Stimulated activated CD4-positive, alpha-beta T cell treated with anti-CD3 and anti-CD28 coated beads, TNF-alpha, amount 100 ng/mL, for 24 hours (primary cell): ENCODE measurements at regions not wholly inside any gene's neighbourhood (a gene's known extent, or its start where the extent isn't known, plus 50 kb on each side); places are given as distances from the start of the nearest gene placed in this dataset.

Source experiments
- DNase-seq, 3 experiments: peaks; one replicate each; pipeline ENCODE4 v3.0.0-alpha.2; 2020; ENCODE audit warnings: low read depth in 3 of 3

DNA sequence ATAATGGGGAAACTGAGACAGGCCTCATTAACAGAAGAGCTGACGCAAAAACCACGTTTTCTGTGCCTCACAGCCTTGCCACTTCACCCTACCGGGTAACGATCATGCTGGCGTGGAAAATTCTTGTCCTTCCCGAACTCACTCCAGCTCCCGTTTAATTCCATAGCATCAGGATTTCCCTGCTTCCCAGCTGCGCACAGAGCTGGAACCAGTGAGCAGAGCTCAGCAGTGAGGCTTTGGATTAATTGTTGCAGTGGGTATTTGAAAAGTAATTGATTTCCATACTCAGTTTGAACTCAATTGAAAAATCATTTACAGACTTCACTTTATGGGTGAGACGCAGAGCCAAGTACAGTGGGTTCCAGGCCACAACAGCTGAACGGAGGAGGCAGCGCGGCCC is 199.0 kb upstream of the ADAMTS16 start:
- DNase-seq, result no peak

DNA sequence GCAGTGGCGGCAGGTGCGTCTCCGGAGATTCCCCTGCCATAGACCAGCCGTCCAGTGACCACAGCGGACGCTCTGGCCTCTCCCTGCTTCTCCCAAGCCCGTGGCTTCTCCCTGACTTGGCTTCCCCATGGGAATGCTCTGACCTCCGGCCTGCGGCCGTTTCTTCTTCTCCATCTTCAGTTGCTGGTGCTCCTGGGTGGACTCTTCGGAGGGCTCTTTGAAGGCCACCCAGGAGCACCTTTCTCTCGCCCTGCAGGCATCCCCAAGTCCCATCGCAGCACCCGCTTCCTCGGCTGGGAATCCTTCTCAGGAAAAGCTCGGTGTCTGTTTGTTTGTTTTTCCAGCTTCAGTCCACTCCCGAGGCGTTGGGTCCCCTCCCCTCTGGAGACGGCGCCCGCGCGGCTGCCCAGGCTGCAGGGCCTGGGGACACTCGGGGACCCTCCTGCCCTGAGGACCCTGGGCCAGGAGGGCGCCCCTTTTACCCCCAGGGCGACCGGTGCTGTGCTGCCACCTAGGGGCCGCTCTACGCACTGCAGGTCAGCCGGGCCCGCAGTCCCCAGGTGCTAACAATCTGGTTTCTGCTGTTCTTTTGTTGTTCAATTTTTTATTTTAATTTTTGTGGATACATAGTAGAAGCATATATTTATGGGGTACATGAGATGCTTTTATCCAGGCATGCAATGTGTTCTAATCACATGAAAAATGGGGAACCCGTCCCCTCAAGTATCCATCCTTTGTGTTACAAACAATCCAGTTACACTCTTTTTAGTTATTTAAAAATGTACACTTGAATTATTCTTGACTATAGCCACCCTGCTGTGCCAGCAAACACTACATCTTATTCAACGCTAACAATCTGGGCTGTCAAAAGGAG is 197.9 kb upstream of the ADAMTS16 start:
- DNase-seq, result peak in 1 of 3 experiments; percentile 2

DNA sequence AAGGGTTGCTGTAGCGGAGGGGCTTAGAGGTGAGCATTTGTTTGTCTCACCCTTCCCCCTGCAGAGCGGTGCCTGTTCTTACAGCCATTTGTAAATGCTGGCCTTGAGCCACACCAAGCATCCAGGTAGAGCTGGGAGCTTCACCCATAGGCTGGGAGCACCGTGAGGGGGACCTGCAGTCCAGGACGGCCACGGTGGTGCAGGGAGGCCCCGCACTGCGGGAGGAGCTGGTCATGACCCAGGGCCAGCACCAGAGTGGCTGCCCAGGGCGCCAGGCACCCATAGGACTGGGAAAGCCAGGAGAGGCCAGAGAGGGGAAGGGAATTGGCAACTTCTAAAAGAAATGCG is 197.3 kb upstream of the ADAMTS16 start:
- no peak for DNase-seq

DNA sequence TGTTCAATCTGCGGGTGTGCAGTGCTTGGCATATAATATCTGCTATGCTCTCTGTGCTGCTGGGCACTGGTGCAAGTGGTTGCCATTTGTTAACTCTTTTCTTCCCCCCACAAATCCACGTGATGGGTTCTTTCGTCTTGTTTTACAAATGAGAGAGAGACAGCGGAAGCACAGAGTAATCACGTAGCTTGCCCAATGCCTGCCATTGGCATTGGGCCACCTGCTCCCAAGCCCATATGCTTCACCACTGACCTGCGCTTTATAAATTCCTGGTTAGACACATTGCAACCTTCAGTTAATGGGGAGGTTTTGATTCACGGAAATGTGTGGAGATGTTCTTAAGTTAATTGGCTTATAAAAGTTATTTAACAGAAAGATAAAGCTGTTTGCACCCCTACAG is 194.8 kb upstream of the ADAMTS16 start:
- DNase-seq, result no peak

DNA sequence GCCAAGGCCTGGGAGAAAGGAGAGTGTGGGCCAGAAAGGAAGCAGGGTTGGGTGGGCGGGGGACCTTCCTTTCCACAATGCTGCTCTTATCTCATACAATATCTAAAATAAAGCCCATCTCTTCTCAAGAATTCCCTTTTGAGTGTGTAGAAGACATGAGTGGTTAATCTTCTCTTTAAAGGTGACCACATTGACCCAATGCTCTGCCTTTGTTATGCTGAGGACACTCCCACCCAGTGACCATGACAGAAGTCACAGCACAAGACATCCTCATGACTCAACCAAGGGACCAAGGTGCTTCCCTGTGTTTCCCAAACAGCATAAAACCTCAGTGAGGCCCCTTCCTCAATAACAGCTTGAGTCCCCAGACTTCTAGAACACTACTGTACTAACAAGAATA is 193.0 kb upstream of the ADAMTS16 start:
- DNase-seq, result no peak

DNA sequence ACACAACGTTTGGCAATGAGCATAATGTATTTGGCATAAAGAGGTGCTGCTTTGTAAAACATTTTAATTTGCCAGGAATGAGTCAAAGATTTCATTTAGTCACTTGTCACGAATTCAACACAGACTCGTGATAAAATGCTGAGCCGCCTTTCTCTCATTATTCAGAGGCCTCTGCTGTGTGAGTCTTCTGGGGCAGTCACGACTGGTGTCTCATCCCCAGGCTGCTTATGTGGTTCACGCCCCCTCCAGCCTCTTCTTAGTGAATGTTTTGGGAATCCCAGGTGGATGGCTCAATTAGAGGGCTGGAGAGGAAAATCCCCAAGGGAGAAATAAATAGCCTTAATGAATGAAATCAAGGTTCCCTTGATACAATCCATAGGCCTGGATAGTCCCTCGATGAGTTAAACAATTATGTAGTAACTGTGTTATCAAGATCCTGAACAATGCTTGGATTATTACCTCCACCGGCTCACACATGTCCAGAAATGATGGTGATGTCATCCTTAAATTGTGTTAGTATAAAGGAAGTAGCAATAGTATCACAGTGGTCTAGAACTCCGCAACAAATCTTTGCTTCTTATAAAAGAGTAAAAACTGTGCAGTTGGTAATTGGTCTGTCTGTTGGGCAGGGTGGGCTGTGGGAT is 192.1 kb upstream of the ADAMTS16 start:
- DNase-seq, result no peak

DNA sequence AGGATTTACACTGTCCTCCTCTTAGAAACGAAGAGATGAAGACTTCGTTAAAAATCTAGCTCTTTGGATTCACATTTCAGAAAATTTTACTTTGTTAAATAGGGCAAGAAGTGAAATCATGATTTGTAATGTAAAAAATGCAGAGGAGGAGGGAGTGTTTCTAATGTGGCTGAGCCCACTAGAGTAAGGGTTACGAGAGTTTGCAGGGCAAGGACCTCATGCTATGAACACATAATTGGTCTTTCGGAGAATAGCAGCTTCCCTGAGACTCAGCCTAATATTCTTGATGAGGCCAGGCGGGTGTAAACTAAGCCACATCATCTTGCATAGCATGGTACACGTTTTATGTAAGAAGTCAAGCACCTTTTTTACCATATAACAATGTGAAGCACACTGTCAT is 191.0 kb upstream of the ADAMTS16 start:
- no peak for DNase-seq

DNA sequence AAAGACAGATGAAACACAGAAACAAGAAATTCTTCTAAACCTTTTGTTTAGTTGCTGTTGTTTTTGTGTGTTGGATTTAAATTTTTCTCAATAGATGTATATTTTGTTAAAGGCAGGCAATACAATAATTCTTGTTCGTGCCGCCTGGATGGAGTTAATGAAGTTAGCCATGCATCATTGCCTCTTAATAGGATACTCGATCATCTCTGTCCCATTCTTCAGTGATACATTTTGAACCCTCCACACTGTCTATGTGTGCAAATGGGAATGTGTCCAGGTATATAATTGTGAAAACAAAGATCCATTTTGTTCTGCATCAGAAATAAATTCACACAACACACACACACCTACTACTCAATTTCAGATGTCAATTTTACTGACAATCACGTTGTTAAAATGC is 186.6 kb upstream of the ADAMTS16 start:
- no peak for DNase-seq

DNA sequence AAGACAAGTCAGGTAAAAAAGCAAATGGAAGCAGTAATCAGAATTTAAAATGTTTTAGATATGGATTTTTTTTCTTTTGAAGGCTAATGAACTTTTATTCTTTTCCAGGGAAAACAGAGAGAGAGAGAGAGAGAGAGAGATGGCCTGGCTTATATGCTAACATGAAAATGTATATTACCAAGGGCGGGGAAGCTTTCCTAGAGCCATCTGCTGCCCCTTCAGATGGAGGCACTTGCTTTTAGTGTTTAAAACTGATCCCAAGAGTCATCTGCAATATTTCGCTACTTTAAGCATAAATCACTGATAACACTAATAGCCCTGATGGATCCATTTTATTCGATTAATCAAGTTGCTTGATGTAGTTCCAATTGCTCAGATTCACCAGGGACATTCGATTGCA is 186.1 kb upstream of the ADAMTS16 start:
- DNase-seq, result no peak

DNA sequence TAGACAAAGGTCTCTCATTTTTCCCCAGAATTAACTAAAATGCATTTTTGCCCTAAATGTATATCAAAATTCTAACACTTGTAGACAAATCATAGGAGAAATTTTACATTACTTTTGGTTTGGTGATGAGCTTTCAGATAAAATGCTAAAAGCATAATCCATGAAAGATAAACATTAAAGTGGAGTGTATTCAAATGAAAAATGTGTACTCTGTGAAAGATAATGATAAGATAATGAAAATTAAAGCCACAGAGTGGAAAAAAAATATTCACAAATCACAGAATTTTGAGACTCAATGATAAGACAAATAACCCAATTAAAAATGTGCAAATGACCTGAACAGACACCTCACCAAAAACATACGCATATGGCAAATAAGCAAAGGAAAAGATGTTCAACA is 176.9 kb upstream of the ADAMTS16 start:
- no peak for DNase-seq

DNA sequence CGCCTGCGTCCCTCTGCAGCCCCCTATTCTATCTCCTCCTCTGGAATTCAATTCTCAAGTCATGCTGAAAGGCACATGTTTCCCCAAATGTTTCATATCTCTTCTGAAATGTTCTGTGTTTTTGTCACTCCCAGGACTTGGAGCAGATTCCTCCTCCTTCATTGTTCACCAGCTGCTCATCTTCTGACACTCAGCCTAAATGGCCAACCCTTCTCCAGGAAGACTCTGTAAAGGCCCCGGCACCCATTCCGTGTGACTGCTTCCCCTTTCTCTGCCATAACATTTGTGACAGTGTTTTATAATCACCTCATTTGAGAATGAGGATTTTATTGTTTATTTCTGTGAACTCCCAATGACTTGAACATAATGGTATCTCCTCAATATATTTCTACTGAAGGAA is 170.8 kb upstream of the ADAMTS16 start:
- no peak for DNase-seq

DNA sequence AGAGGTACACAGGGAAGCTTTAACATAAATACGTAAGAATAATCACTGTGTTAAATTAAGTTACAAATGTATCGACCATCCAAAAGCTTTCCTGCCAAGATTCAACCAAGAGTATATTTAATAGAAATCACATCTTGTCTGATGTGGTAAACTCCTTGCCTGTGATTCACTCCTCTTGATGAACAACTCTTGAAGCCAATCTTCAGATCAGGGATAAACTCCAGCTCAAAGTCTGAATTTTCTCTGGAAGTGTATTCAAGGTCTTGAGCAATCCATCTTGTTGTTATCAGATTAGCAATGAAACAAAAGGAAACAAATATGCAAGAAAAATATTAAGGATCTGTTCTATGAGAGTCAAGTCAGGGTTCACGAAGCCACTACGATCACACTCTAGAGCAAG is 170.0 kb upstream of the ADAMTS16 start:
- no peak for DNase-seq

DNA sequence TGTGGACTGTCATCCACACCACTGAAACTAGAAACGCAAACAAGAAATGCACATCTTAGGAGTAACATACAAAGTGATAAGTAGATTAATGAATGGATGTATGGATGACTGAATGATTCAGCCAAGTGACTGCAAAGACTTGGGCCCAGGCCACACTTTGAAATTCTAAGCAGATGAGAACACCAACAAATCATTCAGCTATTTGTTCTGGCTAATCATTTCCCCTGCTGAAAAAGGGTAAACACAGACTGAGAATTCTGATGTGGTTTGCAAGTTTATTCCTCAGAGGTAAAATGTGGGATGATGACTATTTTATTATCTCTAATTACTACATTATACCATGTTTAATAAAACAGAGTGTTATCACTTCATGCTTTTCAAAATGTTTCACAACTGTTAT is 163.2 kb upstream of the ADAMTS16 start:
- DNase-seq, result no peak

DNA sequence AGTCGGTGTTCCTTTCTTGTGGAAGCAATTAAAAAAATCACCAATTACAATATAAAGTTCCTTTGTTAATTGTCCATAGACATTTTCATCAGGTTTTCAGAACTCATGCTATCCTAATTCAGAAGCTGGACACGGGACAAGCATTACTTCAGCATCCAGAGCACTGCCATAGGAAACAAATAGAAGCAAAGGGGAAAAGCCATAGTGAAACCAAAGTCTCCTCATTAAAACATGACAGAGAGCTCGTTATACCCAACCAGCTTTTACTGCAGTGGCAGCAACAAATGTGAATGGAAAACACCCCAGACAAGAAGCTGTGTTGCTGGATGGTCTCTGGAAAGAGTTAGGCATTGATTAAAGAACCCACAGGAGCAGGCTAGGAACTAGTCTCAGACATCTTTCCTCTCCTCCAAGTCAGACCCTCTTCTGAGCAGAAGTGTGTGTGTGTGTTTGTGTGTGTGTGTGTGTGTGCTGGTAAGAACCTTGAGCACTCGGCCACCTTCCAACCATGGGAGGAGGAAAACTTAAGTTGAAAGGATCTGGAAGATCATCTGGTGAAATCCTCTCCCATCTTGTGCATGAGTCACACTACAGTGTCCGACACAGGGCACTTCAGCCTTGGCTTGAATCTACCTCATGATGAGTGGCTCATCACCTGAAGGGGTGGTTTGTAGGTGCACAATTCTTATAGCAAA is 162.6 kb upstream of the ADAMTS16 start:
- DNase-seq, result no peak

DNA sequence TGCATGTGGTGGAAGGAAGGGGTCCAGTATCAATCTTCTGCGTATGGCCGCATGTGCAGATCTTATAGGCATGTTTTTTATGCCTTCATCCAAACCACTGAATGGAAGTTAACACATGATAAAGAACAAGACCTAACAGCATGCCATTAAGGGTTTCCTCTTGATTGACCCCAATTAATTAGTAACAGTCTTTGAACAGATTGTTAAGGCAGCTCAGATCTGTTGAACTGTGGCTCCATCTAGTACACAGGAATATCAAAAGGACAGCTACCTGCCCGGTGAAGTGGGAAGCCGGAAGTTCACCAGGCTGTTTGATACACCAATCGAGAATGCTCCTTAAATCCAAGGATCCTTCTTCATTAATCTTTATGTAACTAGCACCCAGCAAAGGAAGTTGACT is 159.9 kb upstream of the ADAMTS16 start:
- DNase-seq, result no peak

DNA sequence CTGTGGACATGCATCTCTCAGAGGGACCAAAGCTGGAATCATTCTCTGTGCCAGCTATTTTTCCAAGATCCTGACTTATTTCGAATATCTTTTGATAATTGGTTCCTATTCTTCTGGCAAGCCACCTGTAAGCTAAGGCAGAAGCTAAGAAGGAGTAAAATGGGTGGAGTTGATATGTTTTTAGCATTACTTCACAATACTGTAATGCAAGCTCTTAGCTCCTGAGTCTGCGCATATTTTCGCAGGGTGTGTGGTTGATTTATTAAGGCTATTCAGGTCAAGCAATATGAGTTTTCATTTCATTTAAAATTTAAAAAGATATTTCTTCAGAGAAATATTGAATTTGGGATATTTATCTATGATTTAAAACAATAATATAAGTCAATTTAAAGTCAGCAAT is 158.5 kb upstream of the ADAMTS16 start:
- no peak for DNase-seq

DNA sequence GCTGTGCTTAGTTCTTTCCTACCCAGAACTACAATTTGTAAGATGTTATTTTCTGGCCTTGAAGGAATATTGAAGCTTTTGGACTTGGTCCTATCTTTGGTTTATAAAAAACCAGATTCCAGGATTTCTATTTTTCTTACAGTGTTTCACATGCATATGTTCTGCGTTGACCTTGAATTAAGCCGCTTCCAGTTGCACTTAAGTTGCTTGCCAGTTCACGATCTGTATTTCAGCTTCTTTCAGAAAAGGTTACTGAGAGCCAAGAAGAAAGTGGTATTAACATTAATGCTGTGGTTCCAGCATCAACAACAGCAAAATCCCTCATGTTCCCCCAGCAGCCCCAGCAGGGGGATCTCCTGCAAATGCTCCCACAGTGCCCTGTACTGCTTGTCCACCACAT is 156.4 kb upstream of the ADAMTS16 start:
- DNase-seq, result no peak

DNA sequence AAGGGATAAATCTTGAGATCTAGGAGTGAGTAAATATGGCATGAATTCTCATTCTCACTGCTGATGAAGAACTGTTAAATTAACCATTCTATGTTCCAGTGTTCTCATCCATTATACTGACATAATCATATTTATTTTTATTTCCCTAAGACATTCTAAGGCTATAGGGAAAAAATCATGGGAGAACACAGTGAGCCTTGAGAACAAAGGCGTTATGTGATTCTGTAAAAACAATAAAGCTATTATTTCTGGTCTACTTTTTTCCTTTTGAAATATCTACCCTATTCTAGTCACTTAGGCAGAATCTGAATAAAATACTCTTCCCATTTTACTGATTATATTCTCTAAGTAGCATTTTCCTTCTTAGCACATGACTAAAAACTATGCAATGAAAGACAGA is 155.7 kb upstream of the ADAMTS16 start:
- DNase-seq, result no peak

DNA sequence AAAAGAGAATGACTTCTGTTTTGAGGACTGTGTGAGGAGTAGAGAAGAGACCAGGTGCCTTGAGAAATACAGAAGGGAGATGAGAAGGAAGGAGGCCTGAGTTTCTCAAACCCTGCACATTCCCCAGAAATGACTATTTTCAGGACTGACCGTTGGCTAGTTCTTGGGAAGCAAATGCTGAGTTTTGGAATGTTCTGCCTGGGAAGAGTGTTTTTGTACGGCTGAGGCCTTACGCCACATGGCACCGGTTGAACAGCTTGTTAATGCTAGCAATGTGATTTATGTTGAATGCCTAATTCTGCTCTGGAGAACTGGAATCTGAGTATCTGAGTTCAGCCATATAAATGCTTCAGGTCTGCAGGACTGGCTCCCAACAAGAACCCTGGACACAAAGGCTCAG is 152.7 kb upstream of the ADAMTS16 start:
- DNase-seq, result no peak

DNA sequence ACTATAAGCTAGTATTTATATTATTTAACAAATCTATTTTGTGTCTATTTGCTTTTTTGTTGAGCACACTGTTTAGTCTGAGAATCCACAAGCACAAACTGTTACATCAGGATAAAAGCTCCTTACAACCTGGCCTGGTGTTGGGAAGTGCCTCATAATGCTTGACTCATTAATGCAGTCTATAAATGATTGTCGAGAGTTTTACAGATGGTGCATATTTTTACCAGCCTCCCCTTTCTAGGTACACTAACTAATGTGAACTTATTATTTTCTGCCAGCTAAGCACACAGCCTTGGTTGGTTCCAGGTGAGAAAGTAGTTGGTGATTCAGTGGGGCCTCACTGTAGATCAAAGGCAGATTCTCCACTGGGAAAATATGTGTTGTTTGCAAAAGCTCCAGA is 151.0 kb upstream of the ADAMTS16 start:
- no peak for DNase-seq

DNA sequence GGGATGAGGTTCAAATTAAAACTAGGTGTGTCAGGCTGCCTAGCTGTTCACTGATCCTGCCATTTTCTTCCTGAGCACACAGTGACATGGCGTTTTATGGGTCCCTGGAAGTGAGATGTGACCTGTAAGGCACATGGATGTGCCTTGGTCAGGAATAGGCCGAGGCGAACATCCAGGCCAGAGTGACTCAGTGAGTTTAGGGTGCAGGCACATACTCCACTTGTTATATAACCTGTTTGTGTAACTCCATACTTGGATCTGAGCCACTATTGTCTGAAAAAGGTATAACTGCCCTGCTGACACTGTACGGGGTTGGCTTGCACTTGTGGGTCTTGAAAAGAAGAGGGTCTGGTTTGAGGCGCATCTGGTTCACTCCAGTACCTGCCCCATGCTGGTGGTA is 150.1 kb upstream of the ADAMTS16 start:
- DNase-seq, result no peak

DNA sequence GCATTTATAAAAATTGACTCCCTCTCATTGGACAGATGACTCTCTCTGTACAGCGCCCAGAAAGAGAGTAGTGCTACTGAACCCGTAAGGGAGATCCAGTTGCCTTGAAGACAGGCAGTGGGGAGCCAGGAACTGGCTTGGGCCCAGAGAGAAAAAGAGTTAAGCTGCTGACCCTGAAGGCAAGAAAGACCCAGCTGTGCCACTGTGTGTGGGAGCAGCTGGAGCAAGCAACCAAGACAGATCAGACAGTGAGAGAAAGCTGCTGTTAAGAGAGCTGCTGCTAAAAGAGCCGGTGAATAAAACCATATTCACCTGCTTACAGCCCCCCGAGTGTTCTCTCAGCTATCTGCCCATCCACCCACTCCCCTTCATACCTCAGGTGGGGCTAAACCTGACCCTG is 149.7 kb upstream of the ADAMTS16 start:
- no peak for DNase-seq

DNA sequence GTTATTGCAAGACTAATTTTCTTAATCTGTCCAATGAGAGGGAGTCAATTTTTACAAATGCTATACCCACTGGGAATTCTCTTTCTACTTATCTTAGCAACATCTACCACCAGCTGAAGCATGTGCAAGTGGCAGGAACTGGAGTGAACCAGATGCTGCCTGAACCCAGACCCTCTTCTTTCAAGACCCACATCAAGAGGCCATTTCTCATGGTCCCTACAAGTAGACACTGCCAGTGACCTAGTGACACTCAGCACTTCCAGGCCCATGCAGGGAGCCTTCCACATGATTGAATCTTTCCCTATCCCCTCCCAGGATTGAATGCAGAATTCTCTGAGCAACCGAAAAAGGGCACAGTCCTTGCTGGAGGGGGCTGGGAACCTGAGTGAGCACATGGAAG is 148.2 kb upstream of the ADAMTS16 start:
- no peak for DNase-seq
